ENCODE measurements at regions not wholly inside any gene's neighbourhood (a gene's known extent, or its start where the extent isn't known, plus 50 kb on each side); places are given as distances from the start of the nearest gene placed in this dataset.
"Not testable (repeated sequence)": the region's sequence is repeated elsewhere in the genome, so short reads cannot be mapped to it uniquely, and the experiment has no call there.

DNA sequence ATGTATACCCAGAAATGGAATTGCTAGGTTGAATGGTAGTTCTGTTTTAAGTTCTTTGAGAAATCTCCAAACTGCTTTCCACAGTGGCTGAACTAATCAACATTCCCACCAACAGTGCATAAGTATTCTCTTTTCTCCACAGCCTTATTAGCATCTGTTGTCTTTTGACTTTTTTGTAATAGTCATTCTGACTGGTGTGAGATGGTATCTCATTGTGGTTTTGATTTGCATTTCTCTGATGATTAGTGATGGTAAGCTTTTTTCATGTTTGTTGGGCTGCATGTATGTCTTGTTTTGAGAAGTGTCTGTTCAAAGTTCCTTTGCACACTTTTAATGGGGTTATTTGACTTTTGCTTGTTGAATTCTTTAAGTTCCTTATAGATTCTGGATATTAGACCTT, 52.4 kb upstream of the EHHADH start:
- DNase-seq (ENCODE audit: low spot score) = not testable (repeated sequence)

- DNase-seq (ENCODE audit: low spot score) = no peak
Observed at GRCh38 chr3:185306847-185307246, 53.0 kb upstream of the EHHADH start.

DNA sequence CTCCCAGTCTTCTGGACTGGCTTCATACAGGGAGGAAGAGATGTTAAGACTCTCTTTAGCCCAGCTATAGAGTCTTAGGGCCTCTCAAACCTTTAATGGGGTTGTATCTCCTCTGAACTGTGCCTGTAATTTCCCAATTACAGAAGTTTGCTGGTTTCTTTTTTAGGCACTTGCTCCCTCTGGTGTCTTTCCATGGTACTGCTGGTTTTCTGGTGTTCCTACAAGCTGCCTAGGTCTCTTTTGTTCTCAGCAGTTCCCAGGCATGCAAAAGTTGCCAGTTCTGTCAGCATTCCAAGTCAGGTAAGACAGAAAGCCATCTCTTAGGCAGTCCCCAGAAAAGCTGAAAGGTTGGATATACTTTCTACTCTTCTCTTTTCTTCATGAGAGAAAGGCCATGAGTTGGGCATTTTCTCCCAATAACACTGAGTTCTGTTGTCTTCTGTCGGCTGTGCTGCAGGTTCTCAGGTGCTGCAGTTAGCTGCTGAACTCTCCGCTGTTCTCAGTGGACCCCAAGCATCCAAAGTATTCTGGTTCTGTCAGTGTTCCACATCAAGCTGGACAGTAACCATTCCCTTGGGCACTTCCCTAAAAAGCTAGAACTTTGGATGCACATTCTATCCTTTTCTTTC, 54.4 kb upstream of the EHHADH start:
- peak; percentile 31 for DNase-seq (ENCODE audit: low spot score)

DNA sequence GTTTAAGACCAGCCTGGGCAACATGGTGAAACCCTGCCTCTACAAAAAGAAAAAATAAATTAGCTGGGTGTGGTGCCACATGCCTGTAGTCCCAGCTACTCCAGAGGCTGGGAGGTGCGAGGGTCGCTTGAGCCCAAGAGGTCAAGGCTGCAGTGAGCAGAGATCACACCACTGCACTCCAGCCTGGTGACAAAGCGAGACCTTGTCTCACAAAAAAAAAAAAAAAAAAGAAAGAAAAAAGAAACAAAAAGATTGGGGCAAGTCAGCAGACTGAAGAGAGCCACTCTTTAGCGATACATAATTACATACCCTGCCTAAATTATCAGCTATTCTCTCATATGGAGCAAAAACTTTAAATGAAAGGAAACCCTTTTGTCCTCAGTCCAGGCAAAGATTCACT, 53.6 kb upstream of the MAP3K13 start:
- DNase-seq (ENCODE audit: low spot score) = no peak

DNA sequence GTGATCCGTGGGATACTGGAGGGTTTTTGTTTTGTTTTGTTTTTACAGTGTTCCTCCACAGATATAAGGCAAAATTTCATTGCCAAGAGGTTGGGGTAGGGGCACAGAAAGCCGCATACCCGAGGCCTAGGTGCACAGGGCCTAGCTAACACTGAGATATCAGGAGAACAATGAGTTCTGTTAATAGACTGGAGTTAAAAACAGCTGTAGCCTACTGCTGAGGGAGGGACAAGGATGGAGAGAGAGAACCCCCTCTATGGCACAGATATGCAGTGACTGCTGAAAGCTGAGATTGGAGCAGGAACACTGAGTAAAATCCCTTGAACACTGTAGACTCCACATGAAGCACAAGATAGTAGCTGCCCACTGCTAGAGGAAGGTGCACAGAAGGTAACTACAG, 53.1 kb upstream of the MAP3K13 start:
- no peak for DNase-seq (ENCODE audit: low spot score)

DNA sequence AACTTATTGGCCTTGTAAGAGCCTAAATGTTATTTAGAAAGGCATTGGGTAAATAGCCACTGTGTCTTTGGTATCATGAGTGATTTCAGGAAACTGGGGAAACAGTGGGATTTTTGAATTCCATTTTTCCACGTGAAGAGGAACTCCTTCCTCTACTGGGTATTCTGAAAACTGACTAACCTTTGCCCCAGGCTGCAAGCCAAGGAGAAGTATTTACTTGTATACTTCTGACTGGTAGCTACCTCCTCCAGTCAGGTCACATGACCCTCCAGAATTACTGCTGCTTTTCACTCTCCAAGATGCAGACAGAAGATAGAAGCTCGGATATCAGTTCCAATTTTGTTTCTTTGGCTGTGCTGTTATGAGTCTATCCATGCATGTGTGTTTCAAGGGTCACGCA, 50.9 kb upstream of the MAP3K13 start:
- no peak for DNase-seq (ENCODE audit: low spot score)
